A549 (cell line): ENCODE measurements at regions not wholly inside any gene's neighbourhood (a gene's known extent, or its start where the extent isn't known, plus 50 kb on each side); places are given as distances from the start of the nearest gene placed in this dataset.
"Not testable (repeated sequence)": the region's sequence is repeated elsewhere in the genome, so short reads cannot be mapped to it uniquely, and the experiment has no call there.

Experiments
- CEBPB ChIP-seq, 2 experiments: fragments of >200 bp in 1 of 2; sonication (Bioruptor Twin) in 1 of 2; formaldehyde crosslinking in 1 of 2; IDR thresholded peaks; 2 replicates each; pipeline ENCODE4 v1.6.1; 2012 to 2016
- CTCF ChIP-seq: fragments of >200 bp; sonication (Bioruptor Twin); formaldehyde crosslinking; IDR thresholded peaks from 3 replicates; pipeline ENCODE4 v1.5.1; 2016
- GATA3 ChIP-seq: IDR thresholded peaks from 2 replicates; pipeline ENCODE4 v1.6.1; 2012; ENCODE audit warnings: borderline replicate concordance
- MAFK ChIP-seq: fragments of 450-650 bp; IDR thresholded peaks from 2 replicates; pipeline ENCODE4 v1.6.1; 2014; ENCODE audit not compliant: partially characterized antibody
- PHF8 ChIP-seq: fragments of 200-600 bp; sonication (generic); IDR thresholded peaks from 2 replicates; pipeline ENCODE4 v1.6.1; 2016; ENCODE audit warnings: low read depth, mild to moderate bottlenecking, antibody characterized with exemption, moderate library complexity, borderline replicate concordance
- POLR2A ChIP-seq: IDR thresholded peaks from 2 replicates; pipeline ENCODE4 v1.6.1; 2012; ENCODE audit warnings: mild to moderate bottlenecking, low read length
- RAD21 ChIP-seq, 2 experiments: fragments of >200 bp in 1 of 2; sonication (Bioruptor Twin) in 1 of 2; formaldehyde crosslinking in 1 of 2; IDR thresholded peaks in 1 of 2; conservative IDR thresholded peaks in 1 of 2; 2 replicates in 1 of 2; 3 replicates in 1 of 2; pipeline ENCODE4 v1.6.1; 2012 to 2018; ENCODE audit warnings: inconsistent platforms in 1 of 2

- not testable (repeated sequence) for TF ChIP-seq RAD21 (conservative IDR thresholded peaks at IDR 0.05 in 1 of 2, IDR thresholded peaks at IDR 0.05 in 1 of 2); CTCF; POLR2A; GATA3; MAFK; CEBPB (IDR thresholded peaks at IDR 0.05); PHF8
Observed at GRCh38 chr7:76927741-76928393, 104.3 kb downstream of the SPDYE17 start.
